ENCODE measurements at regions not wholly inside any gene's neighbourhood (a gene's known extent, or its start where the extent isn't known, plus 50 kb on each side); places are given as distances from the start of the nearest gene placed in this dataset.

GRCh38 chr12:111025301-111025700 is 104.9 kb upstream of the MYL2 start:
- TF ChIP-seq CTCF (IDR thresholded peaks at IDR 0.05; ENCODE audit: low read depth, low read length) (no peak), EZH2phosphoT487 (IDR thresholded peaks at IDR 0.05; ENCODE audit: low read depth) (no peak)

Data from OCI-LY3 (cell line).